IPS DF 6.9 (cell line): ENCODE measurements at regions not wholly inside any gene's neighbourhood (a gene's known extent, or its start where the extent isn't known, plus 50 kb on each side); places are given as distances from the start of the nearest gene placed in this dataset.
A peak's percentile ranks its signal among the peaks of the same experiment; 100 is the strongest.

ENCODE experiments used
- DNase-seq: peaks from one replicate; pipeline ENCODE4 v3.0.0-alpha.2; 2013; ENCODE audit warnings: low read depth, low spot score
- H3K27ac ChIP-seq: one replicate; pipeline ENCODE4 v1.5.1; 2013; ENCODE audit warnings: low read length, control low read depth
- H3K27me3 ChIP-seq: 2 replicates; pipeline ENCODE4 v1.6.1; 2013; ENCODE audit warnings: mild to moderate bottlenecking, low read length; ENCODE audit not compliant: control insufficient read depth, insufficient read depth
- H3K36me3 ChIP-seq: 2 replicates; pipeline ENCODE4 v1.6.1; 2013; ENCODE audit warnings: low read length; ENCODE audit not compliant: control insufficient read depth, insufficient read depth
- H3K4me1 ChIP-seq: 2 replicates; pipeline ENCODE4 v1.6.1; 2013; ENCODE audit warnings: low read length; ENCODE audit not compliant: control insufficient read depth, insufficient read depth
- H3K4me3 ChIP-seq: 2 replicates; pipeline ENCODE4 v1.5.1; 2013; ENCODE audit warnings: mild to moderate bottlenecking, low read length
- H3K9me3 ChIP-seq: 2 replicates; pipeline ENCODE4 v1.6.1; 2013; ENCODE audit warnings: low read length, inconsistent platforms; ENCODE audit not compliant: control insufficient read depth, insufficient read depth
- WGBS: extraction: QIAGEN DNeasy Blood & Tissue Kit; methylation state at CpG from one replicate; pipeline ENCODE4 v1.1.7; 2013; ENCODE audit warnings: mixed read lengths, missing lambda C conversion rate; ENCODE audit not compliant: insufficient read length, insufficient coverage; 5-methylcytosine and 5-hydroxymethylcytosine counted together

GRCh38 chr9:100699668-100700067, 121.8 kb downstream of the CAVIN4 start:
- Histone ChIP-seq H3K9me3 (no peaks in the 10 kb centered on the region), H3K27ac (no peak overlapping the region), H3K4me1 (no peaks in the 10 kb centered on the region; the same call in 1 of the 2 replicates), H3K27me3 (no peaks in the 10 kb centered on the region), H3K36me3 (no peaks in the 10 kb centered on the region), H3K4me3 (no peak overlapping the region)
- no peak for DNase-seq
- no CpG with 5 or more reads among the region's 8 CpGs for WGBS

- no peaks in the 10 kb centered on the region for H3K36me3 ChIP-seq
- DNase-seq = peak; percentile 47
- no peaks in the 10 kb centered on the region; the same call in 1 of the 2 replicates for H3K4me1 ChIP-seq
- no peak overlapping the region for H3K4me3 ChIP-seq
- H3K27me3 ChIP-seq = no peaks in the 10 kb centered on the region
- no peak overlapping the region for H3K27ac ChIP-seq
- WGBS = no CpG with 5 or more reads among the region's 5 CpGs
- no peaks in the 10 kb centered on the region for H3K9me3 ChIP-seq
These were observed 122.9 kb downstream of the CAVIN4 start for GRCh38 chr9:100700689-100701318.

- H3K9me3 ChIP-seq = no peaks in the 10 kb centered on the region
- no peaks in the 10 kb centered on the region for H3K36me3 ChIP-seq
- no peak overlapping the region for H3K27ac ChIP-seq
- no peak overlapping the region for H3K4me3 ChIP-seq
- no CpG with 5 or more reads among the region's 11 CpGs for WGBS
- H3K4me1 ChIP-seq = no peaks in the 10 kb centered on the region
- no peaks in the 10 kb centered on the region for H3K27me3 ChIP-seq
- DNase-seq = peak; percentile 39
These were observed 136.7 kb downstream of the CAVIN4 start for GRCh38 chr9:100714372-100715099.

GRCh38 chr9:100715100-100715380, 137.2 kb downstream of the CAVIN4 start:
- no peak overlapping the region for H3K4me3 ChIP-seq
- no peak for DNase-seq
- H3K27ac ChIP-seq = no peak overlapping the region
- no peaks in the 10 kb centered on the region for H3K36me3 ChIP-seq
- no CpG with 5 or more reads among the region's 6 CpGs for WGBS
- H3K27me3 ChIP-seq = no peaks in the 10 kb centered on the region
- no peaks in the 10 kb centered on the region for H3K9me3 ChIP-seq
- no peaks in the 10 kb centered on the region for H3K4me1 ChIP-seq

- DNase-seq = no peak
- Histone ChIP-seq H3K4me1 (no peaks in the 10 kb centered on the region), H3K27ac (no peak overlapping the region), H3K4me3 (no peak overlapping the region), H3K36me3 (no peaks in the 10 kb centered on the region), H3K27me3 (no peaks in the 10 kb centered on the region), H3K9me3 (no peaks in the 10 kb centered on the region)
- no CpG with 5 or more reads among the region's 5 CpGs for WGBS
These were observed 140.8 kb downstream of the CAVIN4 start for GRCh38 chr9:100718717-100719116.

DNA sequence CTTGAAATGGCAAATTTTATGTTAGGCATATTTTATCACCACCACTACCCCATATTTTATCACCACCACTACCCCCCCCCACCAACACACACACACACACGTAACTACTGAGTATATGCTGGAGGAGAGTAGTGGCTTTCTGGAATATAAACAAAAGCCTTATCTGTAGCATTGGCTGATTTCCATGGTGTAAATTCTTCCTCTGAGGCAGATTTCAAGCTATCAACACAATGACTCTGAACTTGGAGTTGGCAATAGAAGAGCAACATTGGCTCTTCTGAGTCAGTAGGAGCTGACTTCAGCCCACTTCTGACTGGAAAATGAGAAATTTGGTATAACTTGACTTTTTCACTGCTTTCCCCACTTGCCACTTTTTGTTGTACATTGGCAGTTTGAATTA, 143.0 kb downstream of the CAVIN4 start:
- no CpG with 5 or more reads among the region's 1 CpG for WGBS
- Histone ChIP-seq H3K27ac (no peak overlapping the region), H3K4me3 (no peak overlapping the region), H3K4me1 (no peaks in the 10 kb centered on the region), H3K9me3 (no peaks in the 10 kb centered on the region), H3K27me3 (no peaks in the 10 kb centered on the region), H3K36me3 (no peaks in the 10 kb centered on the region)
- DNase-seq = no peak

- no peak for DNase-seq
- H3K4me3 ChIP-seq = no peak overlapping the region
- H3K27ac ChIP-seq = no peak overlapping the region
- no peaks in the 10 kb centered on the region for H3K36me3 ChIP-seq
- no peaks in the 10 kb centered on the region for H3K4me1 ChIP-seq
- WGBS = no CpG with 5 or more reads among the region's 5 CpGs
- H3K9me3 ChIP-seq = no peaks in the 10 kb centered on the region
- no peaks in the 10 kb centered on the region for H3K27me3 ChIP-seq
These were observed 147.0 kb downstream of the CAVIN4 start for GRCh38 chr9:100724886-100725285.

DNA sequence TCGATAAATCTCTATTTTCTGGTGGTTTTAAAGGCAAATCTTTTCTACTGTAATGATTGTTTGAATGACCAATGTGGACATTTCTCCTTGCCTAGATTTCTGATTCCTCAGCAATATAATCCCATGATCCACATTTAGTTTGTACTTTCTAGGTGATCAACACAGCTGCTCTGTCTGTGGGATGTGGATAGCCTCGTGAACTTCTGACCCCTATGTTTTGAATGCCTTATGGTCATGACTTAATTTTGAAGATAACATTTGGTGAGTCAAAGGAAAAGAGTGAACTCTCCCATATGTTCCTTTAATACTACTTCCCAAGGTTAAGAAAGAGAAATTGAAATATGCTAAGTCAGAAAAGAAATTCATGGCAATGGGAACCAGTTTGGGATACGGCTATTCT, 147.5 kb downstream of the CAVIN4 start:
- no peak overlapping the region for H3K27ac ChIP-seq
- DNase-seq = no peak
- WGBS = no CpG with 5 or more reads among the region's 3 CpGs
- H3K9me3 ChIP-seq = no peaks in the 10 kb centered on the region
- H3K27me3 ChIP-seq = no peaks in the 10 kb centered on the region
- no peak overlapping the region for H3K4me3 ChIP-seq
- no peaks in the 10 kb centered on the region for H3K4me1 ChIP-seq
- no peaks in the 10 kb centered on the region for H3K36me3 ChIP-seq

DNA sequence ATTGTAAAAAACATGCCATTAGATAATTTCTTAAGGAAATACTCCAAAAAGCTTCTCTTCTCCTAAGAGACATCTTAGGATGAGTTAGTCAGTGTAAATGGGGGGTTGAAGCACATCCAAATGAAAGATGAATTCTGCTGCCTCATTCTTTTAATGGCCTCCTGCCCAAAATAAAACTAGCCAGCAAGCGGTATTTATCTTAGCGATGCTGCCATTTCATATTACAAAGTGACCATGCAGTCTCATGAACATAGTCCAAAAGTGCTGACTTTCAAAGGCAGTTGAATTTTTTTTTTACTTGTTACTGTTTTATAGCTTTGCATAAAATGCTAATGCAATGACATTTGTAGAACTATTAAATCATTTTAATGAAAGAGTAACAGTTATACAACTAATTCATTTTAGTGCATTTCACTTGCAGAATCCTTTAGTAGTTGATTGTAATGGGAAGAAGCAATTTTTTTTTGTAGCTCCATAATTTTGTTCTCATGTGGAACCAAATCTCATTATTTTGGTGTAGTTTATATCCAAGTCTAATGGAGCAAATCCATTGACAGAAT, 151.5 kb downstream of the CAVIN4 start:
- no CpG with 5 or more reads among the region's 2 CpGs for WGBS
- no peaks in the 10 kb centered on the region for H3K36me3 ChIP-seq
- no peak for DNase-seq
- H3K4me3 ChIP-seq = no peak overlapping the region
- no peaks in the 10 kb centered on the region for H3K4me1 ChIP-seq
- no peak overlapping the region for H3K27ac ChIP-seq
- H3K27me3 ChIP-seq = no peaks in the 10 kb centered on the region
- H3K9me3 ChIP-seq = no peaks in the 10 kb centered on the region

GRCh38 chr9:100730086-100730485, 152.2 kb downstream of the CAVIN4 start:
- no peaks in the 10 kb centered on the region for H3K4me1 ChIP-seq
- H3K36me3 ChIP-seq = no peaks in the 10 kb centered on the region
- H3K27me3 ChIP-seq = no peaks in the 10 kb centered on the region
- WGBS = no CpG with 5 or more reads among the region's 2 CpGs
- no peak for DNase-seq
- H3K4me3 ChIP-seq = no peak overlapping the region
- no peak overlapping the region for H3K27ac ChIP-seq
- H3K9me3 ChIP-seq = no peaks in the 10 kb centered on the region
